ENCODE measurements at regions not wholly inside any gene's neighbourhood (a gene's known extent, or its start where the extent isn't known, plus 50 kb on each side); places are given as distances from the start of the nearest gene placed in this dataset.

GRCh38 chr16:65658349-65658748 is 536.5 kb upstream of the CDH11 start:
- TF ChIP-seq CTCF (IDR thresholded peaks at IDR 0.05) (no peak), POLR2A (IDR thresholded peaks at IDR 0.05) (no peak)

All from breast epithelium (tissue), 3 donors.